HepG2 (cell line): ENCODE measurements at regions not wholly inside any gene's neighbourhood (a gene's known extent, or its start where the extent isn't known, plus 50 kb on each side); places are given as distances from the start of the nearest gene placed in this dataset.

Source experiments
- ATAC-seq: fragments of 200-7000 bp; cut with Tn5 transposase; 3 replicates; pipeline ENCODE4 v1.9.1; 2020; ENCODE audit warnings: mild to moderate bottlenecking, moderate library complexity
- BruUV-seq: library from RNA; stranded (reverse); fragments of 400-500 nt; replicated peaks from 2 replicates; lab custom pipeline; 2021; lab: Mats Ljungman, UMichigan
- CTCF ChIA-PET: fragments of 300-600 bp; formaldehyde crosslinking; extraction: SDS; loops from one replicate; lab custom pipeline; 2021; ENCODE audit warnings: low total read pairs, inconsistent platforms, low intra/inter-chr PET ratio; lab: Yijun Ruan, JAX
- POLR2A ChIA-PET: fragments of 350-600 bp; sonication (Branson Sonifier 250); formaldehyde crosslinking; loops from one replicate; lab custom pipeline; 2020; ENCODE audit warnings: antibody characterized with exemption, inconsistent platforms; lab: Yijun Ruan, JAX
- DNase-seq: peaks from one replicate; pipeline ENCODE4 v3.0.0-alpha.2; 2015; ENCODE audit warnings: low spot score
- FAIRE-seq: peaks from 3 replicates; lab custom pipeline; 2011; peaks lifted over from hg19 to GRCh38; lab: Jason Lieb, UNC
- H2AFZ ChIP-seq: one replicate; pipeline ENCODE4 v1.6.1; 2011; ENCODE audit warnings: low read length, inconsistent platforms
- H3K27ac ChIP-seq: fragments of 300-600 bp; 3 replicates; pipeline ENCODE4 v1.8.0; 2011; ENCODE audit warnings: mixed run types, mild to moderate bottlenecking, mixed read lengths, low read length, inconsistent platforms; ENCODE audit not compliant: insufficient read depth; ENCODE audit errors: extremely low read length
- H3K27me3 ChIP-seq, 2 experiments: fragments of 200-600 bp in 1 of 2; 2 replicates in 1 of 2; 3 replicates in 1 of 2; pipeline versions ENCODE4 v1.6.0 to v1.8.0; 2011; ENCODE audit warnings: low read length in 2 of 2, mild to moderate bottlenecking in 2 of 2, moderate library complexity in 2 of 2, inconsistent platforms in 1 of 2; ENCODE audit not compliant: insufficient read depth in 2 of 2, control insufficient read depth in 1 of 2
- H3K36me3 ChIP-seq, 2 experiments: fragments of 200-600 bp in 1 of 2; replicated peaks in 1 of 2; 2 replicates in 1 of 2; 3 replicates in 1 of 2; pipeline versions ENCODE4 v1.5.1 to v1.8.0; 2011; ENCODE audit warnings: low read length in 2 of 2, inconsistent platforms in 1 of 2; ENCODE audit not compliant: insufficient read depth in 2 of 2, control insufficient read depth in 1 of 2
- H3K4me1 ChIP-seq: 2 replicates; pipeline ENCODE4 v1.5.1; 2012; ENCODE audit warnings: low read length, inconsistent platforms; ENCODE audit not compliant: insufficient read depth
- H3K4me2 ChIP-seq: 2 replicates; pipeline ENCODE4 v1.6.0; 2011; ENCODE audit warnings: low read depth, low read length, inconsistent platforms
- H3K4me3 ChIP-seq, 3 experiments: fragments of 200-600 bp in 1 of 3; sonication (generic), shearing (Covaris generic) in 1 of 3; replicated peaks in 1 of 3; 2 replicates each; pipeline ENCODE4 v1.5.1; 2011 to 2016; ENCODE audit warnings: low read length in 3 of 3, inconsistent platforms in 2 of 3, low read depth in 2 of 3, mild to moderate bottlenecking in 2 of 3, control low read depth in 1 of 3, mixed read lengths in 1 of 3; ENCODE audit not compliant: insufficient read depth in 1 of 3
- H3K79me2 ChIP-seq: one replicate; pipeline ENCODE4 v1.6.1; 2011; ENCODE audit warnings: low read length, inconsistent platforms; ENCODE audit not compliant: insufficient read depth
- H3K9ac ChIP-seq: 2 replicates; pipeline ENCODE4 v1.6.0; 2011; ENCODE audit warnings: mild to moderate bottlenecking, low read depth, low read length, inconsistent platforms; ENCODE audit not compliant: insufficient read depth
- H3K9me3 ChIP-seq: 2 replicates; pipeline ENCODE4 v1.5.1; 2012; ENCODE audit warnings: mild to moderate bottlenecking, low read length
- H4K20me1 ChIP-seq: 2 replicates; pipeline ENCODE4 v1.6.0; 2011; ENCODE audit warnings: inconsistent platforms, mild to moderate bottlenecking, low read length, moderate library complexity; ENCODE audit not compliant: insufficient read depth
- ARNT2 ChIP-seq: sonication (generic); formaldehyde crosslinking; IDR thresholded peaks from 2 replicates; pipeline ENCODE4 v1.8.0; 2022; ENCODE audit warnings: mild to moderate bottlenecking, low read depth, missing genetic modification reagents, moderate library complexity
- NFKBIZ ChIP-seq: IDR thresholded peaks from 2 replicates; pipeline ENCODE4 v1.6.1; 2018; ENCODE audit warnings: missing genetic modification reagents, missing compliant biosample characterization
- PLSCR1 ChIP-seq: sonication (generic); formaldehyde crosslinking; IDR thresholded peaks from 2 replicates; pipeline ENCODE4 v1.5.0; 2020; ENCODE audit warnings: missing genetic modification reagents, mild to moderate bottlenecking, borderline replicate concordance
- RARG ChIP-seq: sonication (generic); formaldehyde crosslinking; IDR thresholded peaks from 2 replicates; pipeline ENCODE4 v1.4.0; 2020; ENCODE audit warnings: low read depth, mild to moderate bottlenecking, missing genetic modification reagents
- SMARCC2 ChIP-seq: fragments of 450-650 bp; IDR thresholded peaks from 2 replicates; pipeline ENCODE4 v1.6.1; 2017; ENCODE audit warnings: antibody characterized with exemption, mild to moderate bottlenecking
- SRSF4 ChIP-seq: fragments of 200-400 bp; formaldehyde crosslinking; IDR thresholded peaks from one replicate; pipeline ENCODE4 v1.6.1; 2018; ENCODE audit warnings: mild to moderate bottlenecking, low read depth, low read length, moderate library complexity; ENCODE audit not compliant: poor library complexity, severe bottlenecking
- XRCC5 ChIP-seq: fragments of 200-400 bp; formaldehyde crosslinking; optimal IDR thresholded peaks from 2 replicates; pipeline ENCODE3; 2017; ENCODE audit warnings: mild to moderate bottlenecking, low read length
- YEATS4 ChIP-seq: sonication (generic); formaldehyde crosslinking; IDR thresholded peaks from 2 replicates; pipeline ENCODE4 v1.4.0; 2020; ENCODE audit warnings: missing genetic modification reagents, borderline replicate concordance
- ZFP41 ChIP-seq: sonication (generic); formaldehyde crosslinking; IDR thresholded peaks from 2 replicates; pipeline ENCODE4 v1.4.0; 2020; ENCODE audit warnings: mild to moderate bottlenecking, missing genetic modification reagents, borderline replicate concordance
- ZNF235 ChIP-seq: sonication (generic); formaldehyde crosslinking; IDR thresholded peaks from 2 replicates; pipeline ENCODE4 v1.8.1; 2023; ENCODE audit warnings: mild to moderate bottlenecking, missing genetic modification reagents, borderline replicate concordance
- ZNF275 ChIP-seq: sonication (generic); formaldehyde crosslinking; IDR thresholded peaks from 2 replicates; pipeline ENCODE4 v1.8.0; 2022; ENCODE audit warnings: missing genetic modification reagents, mild to moderate bottlenecking, inconsistent platforms, borderline replicate concordance
- WGBS: methylation state at CpG from one replicate; pipeline ENCODE4 v1.1.6; 2017; ENCODE audit warnings: low lambda C conversion rate; 5-methylcytosine and 5-hydroxymethylcytosine counted together
- in situ Hi-C: cut with HindIII; loops from 2 replicates; pipeline ENCODE4 v1.10.0; 2017; ENCODE audit warnings: low pct_unique_long_range_greater_than_20kb; ENCODE audit not compliant: extremely low pct_ligation_motif_present
- intact Hi-C: fragments of 100-400 bp; cut with micrococcal nuclease; formaldehyde crosslinking; loops from one replicate; pipeline ENCODE4 v1.10.0; 2022; ENCODE audit not compliant: unreplicated experiment
- TF ChIP-seq, protein P1 (sequence below): sonication (generic); formaldehyde crosslinking; IDR thresholded peaks from 2 replicates; pipeline ENCODE4 v1.8.0; 2023; ENCODE audit warnings: mild to moderate bottlenecking, missing genetic modification reagents
- TF ChIP-seq, protein P2 (sequence below): sonication (generic); formaldehyde crosslinking; IDR thresholded peaks from 2 replicates; pipeline ENCODE4 v1.8.1; 2023; ENCODE audit warnings: missing genetic modification reagents, inconsistent platforms, borderline replicate concordance

GRCh38 chr11:71076525-71077304 is 175.7 kb downstream of the SHANK2 start:
- no peak overlapping the region for H2AFZ ChIP-seq
- no peak for FAIRE-seq
- no TSS peak for BruUV-seq
- DNase-seq = no peak
- H3K9ac ChIP-seq = no peak overlapping the region
- no peaks in the 10 kb centered on the region for H3K27me3 ChIP-seq
- POLR2A ChIA-PET = no interaction called here
- no peak overlapping the region for H3K4me2 ChIP-seq
- TF ChIP-seq RARG (CRISPR knock-in tag) = no peak
- no peak for TF ChIP-seq NFKBIZ
- TF ChIP-seq, protein P1, sequence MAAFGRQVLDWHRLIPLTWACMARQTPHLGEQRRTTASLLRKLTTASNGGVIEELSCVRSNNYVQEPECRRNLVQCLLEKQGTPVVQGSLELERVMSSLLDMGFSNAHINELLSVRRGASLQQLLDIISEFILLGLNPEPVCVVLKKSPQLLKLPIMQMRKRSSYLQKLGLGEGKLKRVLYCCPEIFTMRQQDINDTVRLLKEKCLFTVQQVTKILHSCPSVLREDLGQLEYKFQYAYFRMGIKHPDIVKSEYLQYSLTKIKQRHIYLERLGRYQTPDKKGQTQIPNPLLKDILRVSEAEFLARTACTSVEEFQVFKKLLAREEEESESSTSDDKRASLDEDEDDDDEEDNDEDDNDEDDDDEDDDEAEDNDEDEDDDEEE = no peak
- TF ChIP-seq, protein P2, sequence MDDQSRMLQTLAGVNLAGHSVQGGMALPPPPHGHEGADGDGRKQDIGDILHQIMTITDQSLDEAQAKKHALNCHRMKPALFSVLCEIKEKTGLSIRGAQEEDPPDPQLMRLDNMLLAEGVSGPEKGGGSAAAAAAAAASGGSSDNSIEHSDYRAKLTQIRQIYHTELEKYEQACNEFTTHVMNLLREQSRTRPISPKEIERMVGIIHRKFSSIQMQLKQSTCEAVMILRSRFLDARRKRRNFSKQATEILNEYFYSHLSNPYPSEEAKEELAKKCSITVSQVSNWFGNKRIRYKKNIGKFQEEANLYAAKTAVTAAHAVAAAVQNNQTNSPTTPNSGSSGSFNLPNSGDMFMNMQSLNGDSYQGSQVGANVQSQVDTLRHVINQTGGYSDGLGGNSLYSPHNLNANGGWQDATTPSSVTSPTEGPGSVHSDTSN (CRISPR knock-in tag) = no peak
- no peak for TF ChIP-seq ZNF235 (CRISPR knock-in tag)
- TF ChIP-seq ARNT2 (CRISPR knock-in tag) = no peak
- TF ChIP-seq YEATS4 (CRISPR knock-in tag) = no peak
- TF ChIP-seq XRCC5 = no peak
- no peak for TF ChIP-seq PLSCR1 (CRISPR knock-in tag)
- TF ChIP-seq SMARCC2 = no peak
- no peak for TF ChIP-seq ZFP41 (CRISPR knock-in tag)
- TF ChIP-seq ZNF275 (CRISPR knock-in tag) = no peak
- TF ChIP-seq SRSF4 = no peak
- TF ChIP-seq, all 625 proteins: peak for 0
- Histone ChIP-seq H3K79me2 (no peaks in the 10 kb centered on the region), H3K4me1 (no peaks in the 10 kb centered on the region), H3K36me3 (peaks cover 17 to 47% of the 10 kb centered on the region in 2 experiments; a peak in 4 of 5 replicates), H3K4me3 (no peak overlapping the region), H3K9me3 (no peaks in the 10 kb centered on the region), H3K27ac (no peak overlapping the region), H4K20me1 (peaks cover 10% of the 10 kb centered on the region; the same call in 1 of the 2 replicates)
- CTCF ChIA-PET = no interaction called here
- in situ Hi-C loops = no loop called here
- 86% methylated on average over 7 of the region's 7 CpGs for WGBS
- no peak for ATAC-seq
- intact Hi-C loops = no loop called here
